ENCODE measurements at regions not wholly inside any gene's neighbourhood (a gene's known extent, or its start where the extent isn't known, plus 50 kb on each side); places are given as distances from the start of the nearest gene placed in this dataset.

- no peak overlapping the region for H3K27ac Mint-ChIP-seq (ENCODE audit: low read depth, unreplicated experiment)
- H3K27me3 Mint-ChIP-seq (ENCODE audit: insufficient read depth, unreplicated experiment) = no peaks in the 10 kb centered on the region
- TF ChIP-seq CTCF (IDR thresholded peaks at IDR 0.05; ENCODE audit: unreplicated experiment) = no peak
- no peak overlapping the region for H3K4me3 Mint-ChIP-seq (ENCODE audit: unreplicated experiment)
- no TSS peak for BruUV-seq (replicated peaks)
- no peaks in the 10 kb centered on the region for H3K36me3 Mint-ChIP-seq (ENCODE audit: insufficient read depth, unreplicated experiment)
- intact Hi-C loops (cut with micrococcal nuclease) = no loop called here
- H3K4me1 Mint-ChIP-seq (ENCODE audit: insufficient read depth, unreplicated experiment) = no peaks in the 10 kb centered on the region
- DNase-seq (ENCODE audit: unreplicated experiment) = no peak
- H3K9me3 Mint-ChIP-seq (ENCODE audit: unreplicated experiment) = no peaks in the 10 kb centered on the region
- CTCF ChIA-PET = interaction anchor here (0.6 kb wide), 3 partner anchors 618 to 1023 kb away, joined by 3 to 6 read pairs (median 3); no protein-coding TSS in a partner anchor
- POLR2A ChIA-PET = no interaction called here
Observed at GRCh38 chr7:133201470-133201869, 51.4 kb upstream of the EXOC4 start.

GRCh38 chr7:133202942-133203341, 49.9 kb upstream of the EXOC4 start:
- H3K4me3 Mint-ChIP-seq (ENCODE audit: unreplicated experiment) = no peak overlapping the region
- H3K4me1 Mint-ChIP-seq (ENCODE audit: insufficient read depth, unreplicated experiment) = no peaks in the 10 kb centered on the region
- no peak overlapping the region for H3K27ac Mint-ChIP-seq (ENCODE audit: low read depth, unreplicated experiment)
- intact Hi-C loops (cut with micrococcal nuclease) = no loop called here
- peaks cover 2% of the 10 kb centered on the region for H3K9me3 Mint-ChIP-seq (ENCODE audit: unreplicated experiment)
- peaks cover 3% of the 10 kb centered on the region for H3K27me3 Mint-ChIP-seq (ENCODE audit: insufficient read depth, unreplicated experiment)
- no peaks in the 10 kb centered on the region for H3K36me3 Mint-ChIP-seq (ENCODE audit: insufficient read depth, unreplicated experiment)
- DNase-seq (ENCODE audit: unreplicated experiment) = no peak
- no peak for TF ChIP-seq CTCF (IDR thresholded peaks at IDR 0.05; ENCODE audit: unreplicated experiment)
- no TSS peak for BruUV-seq (replicated peaks)
- POLR2A ChIA-PET = no interaction called here
- CTCF ChIA-PET = no interaction called here
